ENCODE measurements at regions not wholly inside any gene's neighbourhood (a gene's known extent, or its start where the extent isn't known, plus 50 kb on each side); places are given as distances from the start of the nearest gene placed in this dataset.

GRCh38 chrX:21155916-21156315 is 218.3 kb upstream of the CNKSR2 start:
- Histone ChIP-seq H3K4me3 (ENCODE audit: low read depth, low read length) (no peak overlapping the region), H3K4me1 (ENCODE audit: control insufficient read depth, insufficient read depth, low read length) (no peaks in the 10 kb centered on the region), H3K36me3 (ENCODE audit: control insufficient read depth in 2 of 2, insufficient read depth in 1 of 2, low read length in 2 of 2) (no peaks in the 10 kb centered on the region), H3K9me3 (ENCODE audit: control insufficient read depth, insufficient read depth, low read depth, low read length) (no peaks in the 10 kb centered on the region), H3K27ac (ENCODE audit: extremely low read depth, low read depth, low read length) (no peak overlapping the region)
- TF ChIP-seq ZNF529 (tag by site-specific recombination; IDR thresholded peaks at IDR 0.05; ENCODE audit: insufficient replicate concordance) (no peak), HOXC10 (CRISPR knock-in tag; IDR thresholded peaks at IDR 0.05) (no peak), MEIS1 (CRISPR knock-in tag; IDR thresholded peaks at IDR 0.05; ENCODE audit: borderline replicate concordance) (no peak), ZNF155 (tag by site-specific recombination; IDR thresholded peaks at IDR 0.05) (no peak), ZNF558 (tag by site-specific recombination; IDR thresholded peaks at IDR 0.05) (no peak), OSR2 (tag by site-specific recombination; IDR thresholded peaks at IDR 0.05) (no peak)
- CTCF ChIA-PET: no interaction called here
- POLR2A ChIA-PET: no interaction called here

GRCh38 chrX:21156632-21157031 is 217.6 kb upstream of the CNKSR2 start:
- H3K4me1 ChIP-seq (ENCODE audit: control insufficient read depth, insufficient read depth, low read length): no peaks in the 10 kb centered on the region
- POLR2A ChIA-PET: no interaction called here
- no peak overlapping the region for H3K4me3 ChIP-seq (ENCODE audit: low read depth, low read length)
- CTCF ChIA-PET: no interaction called here
- H3K9me3 ChIP-seq (ENCODE audit: control insufficient read depth, insufficient read depth, low read depth, low read length): no peaks in the 10 kb centered on the region
- TF ChIP-seq ZNF585B (tag by site-specific recombination; IDR thresholded peaks at IDR 0.05) (no peak), ZNF596 (tag by site-specific recombination; IDR thresholded peaks at IDR 0.05) (no peak), ELK4 (IDR thresholded peaks at IDR 0.05; ENCODE audit: borderline replicate concordance, low read depth, low read length) (no peak), GLI4 (tag by site-specific recombination; IDR thresholded peaks at IDR 0.05) (no peak), ZNF138 (tag by site-specific recombination; IDR thresholded peaks at IDR 0.05; ENCODE audit: borderline replicate concordance) (no peak), ZNF776 (tag by site-specific recombination; IDR thresholded peaks at IDR 0.05; ENCODE audit: borderline replicate concordance) (no peak), HOXC10 (CRISPR knock-in tag; IDR thresholded peaks at IDR 0.05) (no peak), ZNF488 (tag by site-specific recombination; IDR thresholded peaks at IDR 0.05) (no peak)
- TF ChIP-seq, protein P1, sequence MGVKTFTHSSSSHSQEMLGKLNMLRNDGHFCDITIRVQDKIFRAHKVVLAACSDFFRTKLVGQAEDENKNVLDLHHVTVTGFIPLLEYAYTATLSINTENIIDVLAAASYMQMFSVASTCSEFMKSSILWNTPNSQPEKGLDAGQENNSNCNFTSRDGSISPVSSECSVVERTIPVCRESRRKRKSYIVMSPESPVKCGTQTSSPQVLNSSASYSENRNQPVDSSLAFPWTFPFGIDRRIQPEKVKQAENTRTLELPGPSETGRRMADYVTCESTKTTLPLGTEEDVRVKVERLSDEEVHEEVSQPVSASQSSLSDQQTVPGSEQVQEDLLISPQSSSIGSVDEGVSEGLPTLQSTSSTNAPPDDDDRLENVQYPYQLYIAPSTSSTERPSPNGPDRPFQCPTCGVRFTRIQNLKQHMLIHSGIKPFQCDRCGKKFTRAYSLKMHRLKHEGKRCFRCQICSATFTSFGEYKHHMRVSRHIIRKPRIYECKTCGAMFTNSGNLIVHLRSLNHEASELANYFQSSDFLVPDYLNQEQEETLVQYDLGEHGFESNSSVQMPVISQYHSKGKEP (tag by site-specific recombination; IDR thresholded peaks at IDR 0.05): no peak
- TF ChIP-seq, protein P2, sequence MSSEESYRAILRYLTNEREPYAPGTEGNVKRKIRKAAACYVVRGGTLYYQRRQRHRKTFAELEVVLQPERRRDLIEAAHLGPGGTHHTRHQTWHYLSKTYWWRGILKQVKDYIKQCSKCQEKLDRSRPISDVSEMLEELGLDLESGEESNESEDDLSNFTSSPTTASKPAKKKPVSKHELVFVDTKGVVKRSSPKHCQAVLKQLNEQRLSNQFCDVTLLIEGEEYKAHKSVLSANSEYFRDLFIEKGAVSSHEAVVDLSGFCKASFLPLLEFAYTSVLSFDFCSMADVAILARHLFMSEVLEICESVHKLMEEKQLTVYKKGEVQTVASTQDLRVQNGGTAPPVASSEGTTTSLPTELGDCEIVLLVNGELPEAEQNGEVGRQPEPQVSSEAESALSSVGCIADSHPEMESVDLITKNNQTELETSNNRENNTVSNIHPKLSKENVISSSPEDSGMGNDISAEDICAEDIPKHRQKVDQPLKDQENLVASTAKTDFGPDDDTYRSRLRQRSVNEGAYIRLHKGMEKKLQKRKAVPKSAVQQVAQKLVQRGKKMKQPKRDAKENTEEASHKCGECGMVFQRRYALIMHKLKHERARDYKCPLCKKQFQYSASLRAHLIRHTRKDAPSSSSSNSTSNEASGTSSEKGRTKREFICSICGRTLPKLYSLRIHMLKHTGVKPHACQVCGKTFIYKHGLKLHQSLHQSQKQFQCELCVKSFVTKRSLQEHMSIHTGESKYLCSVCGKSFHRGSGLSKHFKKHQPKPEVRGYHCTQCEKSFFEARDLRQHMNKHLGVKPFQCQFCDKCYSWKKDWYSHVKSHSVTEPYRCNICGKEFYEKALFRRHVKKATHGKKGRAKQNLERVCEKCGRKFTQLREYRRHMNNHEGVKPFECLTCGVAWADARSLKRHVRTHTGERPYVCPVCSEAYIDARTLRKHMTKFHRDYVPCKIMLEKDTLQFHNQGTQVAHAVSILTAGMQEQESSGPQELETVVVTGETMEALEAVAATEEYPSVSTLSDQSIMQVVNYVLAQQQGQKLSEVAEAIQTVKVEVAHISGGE (tag by site-specific recombination; conservative IDR thresholded peaks at IDR 0.05; ENCODE audit: low read depth): no peak
- H3K27ac ChIP-seq (ENCODE audit: extremely low read depth, low read depth, low read length): no peak overlapping the region
- H3K36me3 ChIP-seq (ENCODE audit: control insufficient read depth in 2 of 2, insufficient read depth in 1 of 2, low read length in 2 of 2): no peaks in the 10 kb centered on the region

- no peaks in the 10 kb centered on the region for H3K4me1 ChIP-seq (ENCODE audit: control insufficient read depth, insufficient read depth, low read length)
- no peaks in the 10 kb centered on the region for H3K36me3 ChIP-seq (ENCODE audit: control insufficient read depth in 2 of 2, insufficient read depth in 1 of 2, low read length in 2 of 2)
- no peak for TF ChIP-seq ZBTB48 (tag by site-specific recombination; IDR thresholded peaks at IDR 0.05)
- no peak for TF ChIP-seq ZNF324 (tag by site-specific recombination; IDR thresholded peaks at IDR 0.05)
- no peak for TF ChIP-seq ZNF157 (tag by site-specific recombination; IDR thresholded peaks at IDR 0.05)
- no peak for TF ChIP-seq ZNF148 (tag by site-specific recombination; IDR thresholded peaks at IDR 0.05; ENCODE audit: borderline replicate concordance)
- H3K27ac ChIP-seq (ENCODE audit: extremely low read depth, low read depth, low read length): no peak overlapping the region
- POLR2A ChIA-PET: no interaction called here
- CTCF ChIA-PET: no interaction called here
- H3K4me3 ChIP-seq (ENCODE audit: low read depth, low read length): no peak overlapping the region
- no peaks in the 10 kb centered on the region for H3K9me3 ChIP-seq (ENCODE audit: control insufficient read depth, insufficient read depth, low read depth, low read length)
Measured at GRCh38 chrX:21158678-21159077, 215.5 kb upstream of the CNKSR2 start.

Data from HEK293 (cell line).